HG02798 (cell line): ENCODE measurements at regions not wholly inside any gene's neighbourhood (a gene's known extent, or its start where the extent isn't known, plus 50 kb on each side); places are given as distances from the start of the nearest gene placed in this dataset.

Experiments used
- ATAC-seq: cut with Tn5 transposase; IDR thresholded peaks from one replicate; pipeline ENCODE4 v1.9.1; 2021; ENCODE audit warnings: mild to moderate bottlenecking; ENCODE audit not compliant: unreplicated experiment, poor library complexity

GRCh38 chr2:146912536-146912935, 932.3 kb upstream of the ACVR2A start:
- no peak for ATAC-seq

DNA sequence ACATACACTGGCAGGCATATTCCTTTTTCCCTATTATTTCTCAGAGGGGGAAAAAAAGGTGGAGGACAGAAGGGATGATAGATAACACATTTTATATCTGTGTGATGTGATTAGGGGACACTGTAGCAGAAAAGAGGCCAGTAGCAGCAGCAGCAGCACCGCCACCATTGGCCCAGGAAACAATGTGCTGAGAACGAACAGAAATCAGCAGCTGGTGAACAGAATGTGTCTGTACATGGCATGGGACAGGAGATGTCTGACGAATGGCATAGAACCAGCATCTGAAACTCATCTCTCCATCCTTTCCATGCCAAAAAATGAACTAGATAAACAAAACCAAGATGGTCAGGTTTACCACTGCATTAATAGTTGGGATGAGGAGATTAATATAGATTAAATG, 936.1 kb upstream of the ACVR2A start:
- ATAC-seq: no peak

DNA sequence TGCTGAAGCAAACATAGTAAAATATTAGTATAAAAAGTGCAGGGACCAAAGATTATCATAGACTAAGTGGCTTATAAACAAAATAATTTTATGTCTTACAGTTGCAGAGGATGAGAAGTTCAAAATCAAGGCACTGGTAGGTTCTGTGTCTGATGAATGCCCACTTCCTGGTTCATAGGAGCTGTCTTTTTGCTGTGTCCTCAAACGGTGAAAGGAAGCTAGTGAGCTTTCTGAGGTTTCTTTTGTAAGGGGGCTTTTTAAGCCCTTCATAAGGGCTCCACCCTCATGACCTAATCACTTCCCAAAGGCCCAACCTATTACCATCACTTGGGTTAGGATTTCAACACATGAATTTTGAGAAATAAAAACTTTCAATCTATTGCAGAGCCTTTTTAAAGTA, 946.7 kb upstream of the ACVR2A start:
- ATAC-seq: no peak

GRCh38 chr2:146894514-146894913, 950.3 kb upstream of the ACVR2A start:
- ATAC-seq: no peak

DNA sequence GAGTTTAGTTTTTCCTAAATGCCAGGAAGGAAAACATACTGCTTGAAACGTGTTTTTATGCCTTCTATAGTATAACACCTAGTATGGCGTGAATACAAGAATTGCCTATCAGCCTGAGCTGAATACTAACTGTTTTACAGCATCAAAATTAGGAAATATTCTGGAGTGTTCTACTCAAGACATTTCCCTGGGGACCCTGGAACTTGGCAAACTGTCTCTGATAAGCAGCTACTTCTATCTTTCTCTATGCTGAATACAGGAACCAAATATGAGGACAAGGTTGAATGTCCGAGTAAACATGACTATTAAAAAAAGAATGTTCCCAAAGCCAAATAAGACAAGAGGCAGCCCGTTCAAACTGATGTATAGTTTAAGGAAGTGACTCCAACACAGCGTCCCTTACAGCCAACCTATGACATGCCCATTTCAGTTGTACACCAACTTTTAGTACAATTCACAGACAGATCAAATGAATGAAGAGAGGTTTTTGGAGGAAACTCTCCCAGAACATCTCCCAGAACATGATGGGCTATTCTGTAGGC, 951.3 kb upstream of the ACVR2A start:
- ATAC-seq: no peak

- ATAC-seq: no peak
Observed at GRCh38 chr2:146890491-146890890, 954.3 kb upstream of the ACVR2A start.

DNA sequence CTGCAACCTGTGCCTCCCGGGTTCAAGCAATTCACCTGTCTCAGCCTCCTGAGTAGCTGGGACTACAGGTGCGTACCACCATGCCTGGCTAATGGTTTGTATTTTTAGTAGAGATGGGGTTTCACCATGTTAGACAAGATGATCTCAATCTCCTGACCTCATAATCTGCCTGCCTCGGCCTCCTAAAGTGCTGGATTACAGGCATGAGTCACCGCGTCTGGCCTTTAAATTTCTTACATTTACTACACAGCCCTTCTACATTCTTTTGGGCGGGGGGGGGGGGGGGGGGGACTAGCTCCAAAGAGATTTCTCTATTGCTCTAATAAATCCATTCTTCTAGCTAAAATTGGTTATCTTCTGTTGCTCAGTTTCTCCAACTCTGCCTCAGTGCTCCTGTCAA, 964.9 kb upstream of the ACVR2A start:
- no peak for ATAC-seq

DNA sequence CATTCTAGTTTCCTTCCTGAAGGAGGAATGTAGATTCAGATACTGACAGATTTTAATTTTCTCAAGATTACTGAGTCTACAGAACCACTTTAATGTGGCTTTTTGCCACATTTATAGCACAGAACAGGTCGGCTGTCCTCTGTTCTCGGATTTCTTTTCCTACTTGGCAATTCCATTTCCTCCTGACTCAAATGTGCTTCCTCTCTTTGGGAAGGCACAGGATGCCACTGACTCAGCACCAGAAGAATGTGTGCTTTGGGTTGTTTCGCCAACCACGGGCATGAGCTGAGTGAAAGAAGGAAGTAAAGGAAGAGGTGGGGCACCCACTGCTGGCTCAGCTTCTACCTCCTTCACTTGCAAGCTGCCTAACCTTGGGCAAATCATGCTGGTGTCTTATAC, 970.6 kb upstream of the ACVR2A start:
- ATAC-seq: no peak

GRCh38 chr2:146873646-146874259, 971.1 kb upstream of the ACVR2A start:
- ATAC-seq: no peak

GRCh38 chr2:146873056-146873455, 971.8 kb upstream of the ACVR2A start:
- ATAC-seq: no peak

DNA sequence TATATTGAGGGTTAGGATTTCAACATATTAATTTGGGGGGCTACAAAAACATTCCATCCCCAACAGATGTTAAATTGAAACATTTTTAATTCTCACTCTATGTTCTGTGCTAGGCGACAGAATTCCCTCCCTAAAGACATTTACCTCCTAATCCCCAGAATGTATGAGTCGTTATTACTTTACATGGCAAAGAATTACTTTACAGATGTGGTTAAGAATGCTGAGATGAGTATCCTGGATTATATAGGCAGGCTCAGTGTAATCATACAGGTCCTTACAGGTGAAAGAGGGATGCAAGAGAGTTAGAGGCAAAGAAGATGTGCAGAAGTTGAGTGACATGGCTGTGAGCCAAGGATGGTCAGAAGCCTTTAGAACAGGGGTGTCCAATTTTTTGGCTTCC, 974.1 kb upstream of the ACVR2A start:
- ATAC-seq: no peak

DNA sequence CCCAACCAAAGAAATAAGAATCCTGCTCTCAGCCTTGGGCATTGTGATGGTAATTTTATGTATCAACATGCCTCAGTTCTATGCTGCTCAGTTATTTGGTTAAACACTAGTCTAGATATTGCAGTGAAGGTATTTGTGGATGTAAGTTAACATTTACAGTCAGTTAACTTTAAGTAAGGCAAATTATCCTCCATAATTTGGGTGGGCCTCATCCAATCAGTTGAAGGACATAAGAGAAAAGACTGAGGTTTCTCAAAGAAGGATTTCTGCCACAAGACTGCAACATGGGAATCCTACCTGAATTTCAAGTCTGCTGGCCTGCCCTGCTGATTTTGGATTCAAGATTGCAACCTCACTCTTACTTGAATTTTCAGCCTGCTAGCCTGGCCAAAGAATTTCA, 975.5 kb upstream of the ACVR2A start:
- no peak for ATAC-seq

- no peak for ATAC-seq
Observed at GRCh38 chr2:146868051-146868450, 976.8 kb upstream of the ACVR2A start.

GRCh38 chr2:146867477-146867986, 977.3 kb upstream of the ACVR2A start:
- no peak for ATAC-seq

- no peak for ATAC-seq
Observed at GRCh38 chr2:146853741-146854444, 990.9 kb upstream of the ACVR2A start.

DNA sequence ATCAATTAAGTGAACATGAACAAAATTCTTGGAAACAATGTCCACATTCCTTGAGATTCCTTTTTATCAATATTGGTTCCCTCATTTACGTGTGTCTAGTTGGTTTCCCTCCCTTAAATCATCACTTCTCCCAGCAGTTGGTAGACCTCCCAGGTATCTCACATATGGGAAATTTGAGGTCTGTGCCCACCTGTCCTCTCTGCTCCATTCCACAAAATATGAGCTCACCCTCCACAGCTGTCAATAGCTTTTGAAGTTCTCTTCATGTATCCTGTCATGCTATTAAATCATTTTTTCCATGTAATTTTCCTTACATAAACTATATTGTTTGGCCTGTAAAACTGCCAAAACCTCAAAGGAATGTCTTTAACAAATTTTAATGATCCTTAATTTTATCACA, 992.2 kb upstream of the ACVR2A start:
- no peak for ATAC-seq

DNA sequence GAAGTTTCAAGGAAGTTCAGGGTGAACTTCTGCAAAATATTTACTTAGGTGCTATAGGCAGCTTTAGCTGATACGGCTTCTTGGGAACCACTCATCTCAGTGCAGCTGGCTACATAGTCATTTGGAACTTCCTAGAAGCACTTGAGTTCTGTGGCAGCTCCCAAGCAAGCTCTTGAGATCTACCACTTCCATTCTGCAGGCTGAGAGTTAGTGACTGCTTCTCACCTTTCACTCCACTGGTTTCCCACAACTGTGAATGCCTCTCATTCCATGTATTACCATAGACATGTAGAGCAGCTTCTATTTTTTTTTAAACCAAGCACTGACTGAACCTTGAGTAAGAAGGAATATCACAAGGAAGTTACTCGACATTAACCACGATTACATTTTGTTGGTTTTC, 994.1 kb upstream of the ACVR2A start:
- no peak for ATAC-seq

GRCh38 chr2:146847846-146848245, 997.0 kb upstream of the ACVR2A start:
- ATAC-seq: no peak

DNA sequence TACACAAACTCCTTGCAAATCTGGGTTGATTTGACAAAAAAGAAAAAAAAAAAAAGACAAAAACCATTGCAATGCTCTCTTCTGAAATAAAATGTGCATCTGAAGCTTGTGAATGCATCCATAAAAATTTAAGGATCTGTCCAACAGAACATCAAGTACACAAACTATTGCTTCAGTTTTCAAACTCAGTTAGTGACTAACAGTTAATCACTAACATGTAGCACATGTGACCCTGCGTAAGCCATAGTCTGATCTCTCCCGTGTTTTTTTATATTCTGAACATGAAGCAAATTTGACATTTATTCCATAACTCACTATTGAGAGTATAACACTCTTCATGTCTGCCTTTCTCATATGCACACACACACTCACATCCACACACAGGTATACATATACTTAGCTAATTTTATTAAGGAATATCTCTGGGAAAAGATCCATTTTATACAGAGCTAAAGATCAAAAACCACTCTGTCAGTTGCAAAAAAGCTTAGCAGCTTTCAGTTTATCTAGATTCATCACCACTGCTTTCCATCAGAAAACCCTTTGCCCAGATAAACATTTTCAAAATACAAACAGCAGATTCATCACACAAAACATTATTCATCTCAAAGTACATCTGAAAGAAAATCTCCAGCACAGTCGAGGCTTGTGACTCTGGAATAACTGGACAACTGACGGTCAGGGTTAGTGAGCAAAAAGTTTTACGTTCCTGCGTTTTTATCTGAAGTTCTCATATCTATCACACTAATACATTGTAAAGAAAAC, 1000.4 kb upstream of the ACVR2A start:
- no peak for ATAC-seq

DNA sequence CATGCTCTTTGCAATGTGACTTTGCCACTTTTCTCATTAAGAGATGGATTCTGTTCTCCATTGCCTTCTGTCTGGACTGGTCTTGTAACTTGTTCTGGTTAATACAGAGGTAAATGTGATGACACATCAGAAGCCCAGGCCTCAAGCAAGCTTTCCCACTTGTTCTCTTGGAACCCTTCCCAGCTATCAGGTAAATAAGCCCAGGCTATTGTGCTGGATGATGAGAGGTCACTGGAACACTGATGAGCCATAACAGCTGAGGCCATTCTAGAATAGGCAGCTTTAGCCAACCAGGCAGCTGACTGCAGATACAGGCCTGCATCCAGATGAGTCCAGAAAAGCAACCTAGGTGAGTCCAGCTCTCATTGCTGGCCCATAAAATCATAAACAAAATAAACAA, 1007.0 kb upstream of the ACVR2A start:
- no peak for ATAC-seq

- ATAC-seq: no peak
Observed at GRCh38 chr2:146826388-146826787, 1018.4 kb upstream of the ACVR2A start.
